ENCODE measurements at regions not wholly inside any gene's neighbourhood (a gene's known extent, or its start where the extent isn't known, plus 50 kb on each side); places are given as distances from the start of the nearest gene placed in this dataset.

DNA sequence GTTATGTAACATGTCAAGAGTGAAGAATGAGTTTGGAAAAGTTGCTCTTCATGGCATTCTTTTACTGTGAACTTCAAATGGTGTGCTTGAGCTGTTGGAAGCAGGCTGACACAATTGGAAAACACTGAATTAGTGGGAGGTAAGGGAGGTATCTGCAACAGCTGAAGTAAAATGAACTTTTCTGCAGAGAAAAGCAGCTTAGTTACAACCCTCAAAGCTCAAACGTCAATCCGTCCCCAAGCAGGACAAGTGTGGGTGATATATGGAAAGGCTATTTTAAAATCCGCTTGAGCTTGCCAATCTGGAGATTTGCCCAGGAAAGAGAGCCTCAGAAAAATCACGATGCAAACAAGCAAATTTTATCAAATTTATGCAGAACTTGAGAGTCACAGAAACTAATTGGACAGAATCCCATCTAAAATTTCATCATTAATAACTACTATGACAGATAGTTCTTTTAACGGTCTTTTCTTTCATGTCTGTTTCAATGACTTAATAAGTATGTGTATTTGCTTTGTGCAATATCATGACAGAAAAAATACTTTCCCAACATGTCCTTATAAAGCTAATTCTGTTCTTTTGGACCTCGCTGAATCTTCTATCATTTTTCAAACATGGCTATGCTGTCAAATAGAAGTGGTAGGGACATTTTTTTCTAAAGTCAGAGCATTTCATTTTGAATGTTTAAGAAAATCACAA is 266.6 kb upstream of the SLITRK3 start:
- Histone ChIP-seq H3K27ac (ENCODE audit: low read depth in 1 of 2, low read length in 1 of 2) (no peak overlapping the region), H3K4me1 (ENCODE audit: control insufficient read depth in 5 of 5, insufficient read depth in 5 of 5, low read length in 5 of 5) (peaks cover 0 to 16% (median 0%) of the 10 kb centered on the region in 5 donors), H3K9me3 (ENCODE audit: control insufficient read depth in 4 of 4, insufficient read depth in 3 of 4, low read length in 3 of 4) (no peaks in the 10 kb centered on the region), H3K27me3 (ENCODE audit: control insufficient read depth in 3 of 3, insufficient read depth in 3 of 3, low read length in 2 of 3) (no peaks in the 10 kb centered on the region), H3K36me3 (ENCODE audit: control insufficient read depth in 4 of 4, insufficient read depth in 4 of 4, low read length in 4 of 4) (no peaks in the 10 kb centered on the region), H3K4me3 (no peak overlapping the region), H3K9ac (ENCODE audit: insufficient read depth in 1 of 2, low read length in 2 of 2) (no peak overlapping the region)
- 51 to 69% methylated on average over 6 of the region's 6 CpGs for WGBS, 2 donors
- DNase-seq (peak; percentile 61 to 96 (median 93)), ATAC-seq (ENCODE audit: insufficient read depth, low FRiP score) (no peak)
- TF ChIP-seq, protein P1, sequence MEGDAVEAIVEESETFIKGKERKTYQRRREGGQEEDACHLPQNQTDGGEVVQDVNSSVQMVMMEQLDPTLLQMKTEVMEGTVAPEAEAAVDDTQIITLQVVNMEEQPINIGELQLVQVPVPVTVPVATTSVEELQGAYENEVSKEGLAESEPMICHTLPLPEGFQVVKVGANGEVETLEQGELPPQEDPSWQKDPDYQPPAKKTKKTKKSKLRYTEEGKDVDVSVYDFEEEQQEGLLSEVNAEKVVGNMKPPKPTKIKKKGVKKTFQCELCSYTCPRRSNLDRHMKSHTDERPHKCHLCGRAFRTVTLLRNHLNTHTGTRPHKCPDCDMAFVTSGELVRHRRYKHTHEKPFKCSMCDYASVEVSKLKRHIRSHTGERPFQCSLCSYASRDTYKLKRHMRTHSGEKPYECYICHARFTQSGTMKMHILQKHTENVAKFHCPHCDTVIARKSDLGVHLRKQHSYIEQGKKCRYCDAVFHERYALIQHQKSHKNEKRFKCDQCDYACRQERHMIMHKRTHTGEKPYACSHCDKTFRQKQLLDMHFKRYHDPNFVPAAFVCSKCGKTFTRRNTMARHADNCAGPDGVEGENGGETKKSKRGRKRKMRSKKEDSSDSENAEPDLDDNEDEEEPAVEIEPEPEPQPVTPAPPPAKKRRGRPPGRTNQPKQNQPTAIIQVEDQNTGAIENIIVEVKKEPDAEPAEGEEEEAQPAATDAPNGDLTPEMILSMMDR (IDR thresholded peaks at IDR 0.05; ENCODE audit: control extremely low read depth, extremely low read depth): no peak

DNA sequence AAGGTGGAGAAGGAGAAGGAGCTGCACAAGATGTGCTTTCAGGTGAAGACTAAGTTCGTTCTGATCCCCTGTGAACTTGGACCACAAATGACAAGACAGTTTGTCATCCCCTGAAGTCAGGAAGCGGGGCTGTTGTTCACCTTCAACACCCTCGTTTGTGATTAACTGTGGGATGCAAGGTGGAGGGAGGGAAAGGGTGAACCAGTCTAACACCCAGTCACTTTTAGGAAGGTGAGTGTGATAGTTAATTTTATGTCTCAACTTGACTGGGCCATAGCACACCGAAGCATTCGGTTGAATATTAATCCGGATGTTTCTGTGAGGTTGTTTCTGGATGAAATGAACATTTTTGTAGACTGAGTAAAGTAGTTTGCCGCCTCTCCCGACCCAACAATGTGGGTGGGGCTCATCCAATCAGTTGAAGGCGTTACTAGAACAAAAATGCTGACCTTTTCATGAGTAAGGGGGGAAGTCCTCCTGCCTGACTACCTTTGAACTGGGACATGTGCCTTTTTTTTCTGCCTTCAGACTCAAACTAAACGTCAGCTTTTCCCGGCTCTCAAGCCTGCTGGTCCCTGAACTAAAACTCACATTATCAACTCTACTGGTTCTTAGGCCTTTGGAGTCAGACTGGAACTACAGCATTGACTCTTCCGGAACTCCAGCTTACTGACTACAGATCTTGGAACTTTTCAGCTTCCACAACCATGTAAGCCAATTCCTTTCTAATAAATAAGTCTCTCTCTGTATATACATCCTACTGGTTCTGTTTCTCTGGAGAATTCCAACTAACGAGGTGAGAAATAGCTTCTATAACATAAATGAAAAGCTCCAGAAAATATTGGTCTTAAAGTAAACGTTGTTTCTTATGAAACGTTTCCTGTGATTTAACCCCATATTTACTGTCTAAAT is 264.0 kb upstream of the SLITRK3 start:
- Histone ChIP-seq H3K9me3 (ENCODE audit: control insufficient read depth in 4 of 4, insufficient read depth in 3 of 4, low read length in 3 of 4) (no peaks in the 10 kb centered on the region), H3K36me3 (ENCODE audit: control insufficient read depth in 4 of 4, insufficient read depth in 4 of 4, low read length in 4 of 4) (no peaks in the 10 kb centered on the region), H3K27me3 (ENCODE audit: control insufficient read depth in 3 of 3, insufficient read depth in 3 of 3, low read length in 2 of 3) (no peaks in the 10 kb centered on the region), H3K27ac (ENCODE audit: low read depth in 1 of 2, low read length in 1 of 2) (no peak overlapping the region), H3K4me1 (ENCODE audit: control insufficient read depth in 5 of 5, insufficient read depth in 5 of 5, low read length in 5 of 5) (peaks cover 0 to 16% (median 0%) of the 10 kb centered on the region in 5 donors), H3K4me3 (no peak overlapping the region), H3K9ac (ENCODE audit: insufficient read depth in 1 of 2, low read length in 2 of 2) (no peak overlapping the region)
- ATAC-seq (ENCODE audit: insufficient read depth, low FRiP score) (no peak), DNase-seq (peak in 2 of 3 donors; percentile 77 to 79)
- 72 to 76% methylated on average over 15 of the region's 15 CpGs for WGBS, 2 donors
- TF ChIP-seq, protein P1 (IDR thresholded peaks at IDR 0.05; ENCODE audit: control extremely low read depth, extremely low read depth): no peak

DNA sequence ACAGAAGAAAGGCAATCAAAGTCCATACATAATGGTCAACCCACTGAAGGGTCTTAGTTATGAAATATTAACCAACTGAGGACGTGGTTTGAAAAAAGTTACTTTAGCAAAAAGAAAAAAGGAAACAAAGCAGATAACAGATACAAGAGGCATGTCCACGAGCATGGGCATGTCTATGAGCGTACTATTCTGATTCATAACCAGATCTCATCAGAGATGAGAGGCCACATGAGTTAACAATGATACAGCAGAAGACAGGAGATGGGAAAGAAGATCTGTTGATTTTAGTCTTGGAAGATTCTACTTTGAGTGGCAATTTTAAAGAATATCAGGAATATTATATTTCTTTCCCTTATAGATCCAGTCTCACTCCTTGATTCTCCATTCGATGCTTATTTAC is 262.9 kb upstream of the SLITRK3 start:
- Histone ChIP-seq H3K36me3 (ENCODE audit: control insufficient read depth in 4 of 4, insufficient read depth in 4 of 4, low read length in 4 of 4) (no peaks in the 10 kb centered on the region), H3K4me1 (ENCODE audit: control insufficient read depth in 5 of 5, insufficient read depth in 5 of 5, low read length in 5 of 5) (peaks cover 0 to 13% (median 0%) of the 10 kb centered on the region in 5 donors), H3K9me3 (ENCODE audit: control insufficient read depth in 4 of 4, insufficient read depth in 3 of 4, low read length in 3 of 4) (peaks cover 0 to 3% (median 0%) of the 10 kb centered on the region in 4 donors), H3K9ac (ENCODE audit: insufficient read depth in 1 of 2, low read length in 2 of 2) (no peak overlapping the region), H3K27me3 (ENCODE audit: control insufficient read depth in 3 of 3, insufficient read depth in 3 of 3, low read length in 2 of 3) (no peaks in the 10 kb centered on the region), H3K4me3 (no peak overlapping the region), H3K27ac (ENCODE audit: low read depth in 1 of 2, low read length in 1 of 2) (no peak overlapping the region)
- WGBS, 2 donors: 59 to 69% methylated on average over 4 of the region's 4 CpGs
- DNase-seq: no peak
- TF ChIP-seq, protein P1 (IDR thresholded peaks at IDR 0.05; ENCODE audit: control extremely low read depth, extremely low read depth): no peak
- ATAC-seq (ENCODE audit: insufficient read depth, low FRiP score): no peak
